ENCODE measurements at regions not wholly inside any gene's neighbourhood (a gene's known extent, or its start where the extent isn't known, plus 50 kb on each side); places are given as distances from the start of the nearest gene placed in this dataset.
"Not testable (repeated sequence)": the region's sequence is repeated elsewhere in the genome, so short reads cannot be mapped to it uniquely, and the experiment has no call there.

- H4K8ac ChIP-seq (ENCODE audit: low read depth, low read length), result no peak overlapping the region
- no peaks in the 10 kb centered on the region for H3K36me3 ChIP-seq (replicated peaks in 1 of 2; ENCODE audit: control insufficient read depth in 2 of 2, insufficient read depth in 2 of 2, low read length in 2 of 2)
- H3K4me3 ChIP-seq (ENCODE audit: low read length in 2 of 2), result no peak overlapping the region
- no peaks in the 10 kb centered on the region for H3K9me3 ChIP-seq (replicated peaks in 1 of 2; ENCODE audit: control insufficient read depth in 2 of 2, insufficient read depth in 1 of 2, low read depth in 1 of 2, low read length in 2 of 2)
- peaks cover 2 to 8% of the 10 kb centered on the region in 2 donors for H3K4me1 ChIP-seq (ENCODE audit: control insufficient read depth in 2 of 2, insufficient read depth in 1 of 2, low read depth in 1 of 2, low read length in 2 of 2)
- no peak overlapping the region for H2BK120ac ChIP-seq (ENCODE audit: low read depth, low read length)
- H3K27me3 ChIP-seq (ENCODE audit: control insufficient read depth in 3 of 3, insufficient read depth in 3 of 3, low read depth in 1 of 3, low read length in 3 of 3), result no peaks in the 10 kb centered on the region
- H3K4ac ChIP-seq (ENCODE audit: low read length), result no peak overlapping the region
- WGBS, 2 donors (ENCODE audit: extremely low coverage in 2 of 2, insufficient read length in 2 of 2, insufficient replicate concordance in 1 of 2), result no CpG with 5 or more reads among the region's 4 CpGs
- H2AFZ ChIP-seq (ENCODE audit: low read length), result no peak overlapping the region
- H3K9ac ChIP-seq (ENCODE audit: low read depth, low read length, poor library complexity), result no peak overlapping the region
- H2BK5ac ChIP-seq (ENCODE audit: low read length), result no peak overlapping the region
- no peak overlapping the region for H2BK15ac ChIP-seq (ENCODE audit: low read length)
- no peaks in the 10 kb centered on the region for H3K79me1 ChIP-seq (ENCODE audit: low read depth, low read length)
- H3K18ac ChIP-seq (ENCODE audit: low read length), result no peak overlapping the region
- no peak for DNase-seq (ENCODE audit: low spot score)
- no peak overlapping the region for H3K14ac ChIP-seq (ENCODE audit: low read length)
- H2AK5ac ChIP-seq (ENCODE audit: low read depth, low read length), result no peak overlapping the region
- no peak overlapping the region for H4K91ac ChIP-seq (ENCODE audit: low read depth, low read length, poor library complexity)
- H3K27ac ChIP-seq (replicated peaks; ENCODE audit: low read length), result no peak overlapping the region
- no peak overlapping the region for H3K4me2 ChIP-seq (ENCODE audit: insufficient read depth, low read length, poor library complexity, severe bottlenecking)
- no peak overlapping the region for H2BK12ac ChIP-seq (ENCODE audit: low read length)
- no peak overlapping the region for H3K23ac ChIP-seq (ENCODE audit: low read depth, low read length, poor library complexity)
These were observed 266.1 kb downstream of the MTERF1 start for GRCh38 chr7:91614431-91614830.

- no peak for DNase-seq (ENCODE audit: low spot score)
- Histone ChIP-seq H4K8ac (ENCODE audit: low read depth, low read length) (no peak overlapping the region), H3K23ac (ENCODE audit: low read depth, low read length, poor library complexity) (no peak overlapping the region), H3K4me1 (ENCODE audit: control insufficient read depth in 2 of 2, insufficient read depth in 1 of 2, low read depth in 1 of 2, low read length in 2 of 2) (peaks cover 0 to 8% of the 10 kb centered on the region in 2 donors), H4K91ac (ENCODE audit: low read depth, low read length, poor library complexity) (no peak overlapping the region), H3K4me2 (ENCODE audit: insufficient read depth, low read length, poor library complexity, severe bottlenecking) (no peak overlapping the region), H2BK120ac (ENCODE audit: low read depth, low read length) (no peak overlapping the region), H2BK5ac (ENCODE audit: low read length) (no peak overlapping the region), H3K9me3 (replicated peaks in 1 of 2; ENCODE audit: control insufficient read depth in 2 of 2, insufficient read depth in 1 of 2, low read depth in 1 of 2, low read length in 2 of 2) (no peaks in the 10 kb centered on the region), H3K14ac (ENCODE audit: low read length) (no peak overlapping the region), H3K79me1 (ENCODE audit: low read depth, low read length) (no peaks in the 10 kb centered on the region), H3K36me3 (replicated peaks in 1 of 2; ENCODE audit: control insufficient read depth in 2 of 2, insufficient read depth in 2 of 2, low read length in 2 of 2) (no peaks in the 10 kb centered on the region), H3K27ac (replicated peaks; ENCODE audit: low read length) (no peak overlapping the region), H2BK12ac (ENCODE audit: low read length) (no peak overlapping the region), H3K9ac (ENCODE audit: low read depth, low read length, poor library complexity) (no peak overlapping the region), H3K4ac (ENCODE audit: low read length) (no peak overlapping the region), H2AK5ac (ENCODE audit: low read depth, low read length) (no peak overlapping the region), H3K4me3 (ENCODE audit: low read length in 2 of 2) (no peak overlapping the region), H3K27me3 (ENCODE audit: control insufficient read depth in 3 of 3, insufficient read depth in 3 of 3, low read depth in 1 of 3, low read length in 3 of 3) (no peaks in the 10 kb centered on the region), H3K18ac (ENCODE audit: low read length) (no peak overlapping the region), H2AFZ (ENCODE audit: low read length) (peak overlapping the region; percentile 73), H2BK15ac (ENCODE audit: low read length) (no peak overlapping the region)
- WGBS, 2 donors (ENCODE audit: extremely low coverage in 2 of 2, insufficient read length in 2 of 2, insufficient replicate concordance in 1 of 2), result no CpG with 5 or more reads among the region's 6 CpGs
These were observed 261.4 kb downstream of the MTERF1 start for GRCh38 chr7:91618776-91619765.

GRCh38 chr7:91620827-91621226 lies 259.7 kb downstream of the MTERF1 start:
- H4K91ac ChIP-seq (ENCODE audit: low read depth, low read length, poor library complexity), result no peak overlapping the region
- H3K4me1 ChIP-seq (ENCODE audit: control insufficient read depth in 2 of 2, insufficient read depth in 1 of 2, low read depth in 1 of 2, low read length in 2 of 2), result peaks cover 0 to 8% of the 10 kb centered on the region in 2 donors
- no peaks in the 10 kb centered on the region for H3K9me3 ChIP-seq (replicated peaks in 1 of 2; ENCODE audit: control insufficient read depth in 2 of 2, insufficient read depth in 1 of 2, low read depth in 1 of 2, low read length in 2 of 2)
- no peak for DNase-seq (ENCODE audit: low spot score)
- no peak overlapping the region for H2AK5ac ChIP-seq (ENCODE audit: low read depth, low read length)
- H2BK12ac ChIP-seq (ENCODE audit: low read length), result no peak overlapping the region
- H2BK5ac ChIP-seq (ENCODE audit: low read length), result no peak overlapping the region
- H3K4ac ChIP-seq (ENCODE audit: low read length), result no peak overlapping the region
- no peak overlapping the region for H3K27ac ChIP-seq (replicated peaks; ENCODE audit: low read length)
- H3K4me3 ChIP-seq (ENCODE audit: low read length in 2 of 2), result no peak overlapping the region
- peak overlapping the region; percentile 24 for H2AFZ ChIP-seq (ENCODE audit: low read length)
- no peak overlapping the region for H3K18ac ChIP-seq (ENCODE audit: low read length)
- no peaks in the 10 kb centered on the region for H3K27me3 ChIP-seq (ENCODE audit: control insufficient read depth in 3 of 3, insufficient read depth in 3 of 3, low read depth in 1 of 3, low read length in 3 of 3)
- no peak overlapping the region for H2BK15ac ChIP-seq (ENCODE audit: low read length)
- no peak overlapping the region for H3K4me2 ChIP-seq (ENCODE audit: insufficient read depth, low read length, poor library complexity, severe bottlenecking)
- no peaks in the 10 kb centered on the region for H3K36me3 ChIP-seq (replicated peaks in 1 of 2; ENCODE audit: control insufficient read depth in 2 of 2, insufficient read depth in 2 of 2, low read length in 2 of 2)
- WGBS, 2 donors (ENCODE audit: extremely low coverage in 2 of 2, insufficient read length in 2 of 2, insufficient replicate concordance in 1 of 2), result no CpG with 5 or more reads among the region's 1 CpG
- no peak overlapping the region for H4K8ac ChIP-seq (ENCODE audit: low read depth, low read length)
- H3K9ac ChIP-seq (ENCODE audit: low read depth, low read length, poor library complexity), result no peak overlapping the region
- H3K14ac ChIP-seq (ENCODE audit: low read length), result no peak overlapping the region
- no peaks in the 10 kb centered on the region for H3K79me1 ChIP-seq (ENCODE audit: low read depth, low read length)
- no peak overlapping the region for H2BK120ac ChIP-seq (ENCODE audit: low read depth, low read length)
- no peak overlapping the region for H3K23ac ChIP-seq (ENCODE audit: low read depth, low read length, poor library complexity)

- no CpG with 5 or more reads among the region's 28 CpGs for WGBS, 2 donors (ENCODE audit: extremely low coverage in 2 of 2, insufficient read length in 2 of 2, insufficient replicate concordance in 1 of 2)
- not testable (repeated sequence) for H3K9me3 ChIP-seq (replicated peaks in 1 of 2; ENCODE audit: control insufficient read depth in 2 of 2, insufficient read depth in 1 of 2, low read depth in 1 of 2, low read length in 2 of 2); H3K4ac ChIP-seq (ENCODE audit: low read length)
These were observed 253.2 kb downstream of the MTERF1 start for GRCh38 chr7:91627324-91627723.

More at GRCh38 chr7:91627324-91627723, 253.2 kb downstream of the MTERF1 start:
- not testable (repeated sequence) for H2BK120ac ChIP-seq (ENCODE audit: low read depth, low read length); H3K4me2 ChIP-seq (ENCODE audit: insufficient read depth, low read length, poor library complexity, severe bottlenecking); H3K27ac ChIP-seq (replicated peaks; ENCODE audit: low read length); H3K18ac ChIP-seq (ENCODE audit: low read length); H4K8ac ChIP-seq (ENCODE audit: low read depth, low read length); DNase-seq (ENCODE audit: low spot score); H3K36me3 ChIP-seq (replicated peaks in 1 of 2; ENCODE audit: control insufficient read depth in 2 of 2, insufficient read depth in 2 of 2, low read length in 2 of 2); H2BK12ac ChIP-seq (ENCODE audit: low read length); H3K4me1 ChIP-seq (ENCODE audit: control insufficient read depth in 2 of 2, insufficient read depth in 1 of 2, low read depth in 1 of 2, low read length in 2 of 2); H3K9ac ChIP-seq (ENCODE audit: low read depth, low read length, poor library complexity); H3K79me1 ChIP-seq (ENCODE audit: low read depth, low read length); H2BK5ac ChIP-seq (ENCODE audit: low read length); H4K91ac ChIP-seq (ENCODE audit: low read depth, low read length, poor library complexity); H2BK15ac ChIP-seq (ENCODE audit: low read length); H3K23ac ChIP-seq (ENCODE audit: low read depth, low read length, poor library complexity); H2AFZ ChIP-seq (ENCODE audit: low read length); H2AK5ac ChIP-seq (ENCODE audit: low read depth, low read length); H3K4me3 ChIP-seq (ENCODE audit: low read length in 2 of 2); H3K14ac ChIP-seq (ENCODE audit: low read length); H3K27me3 ChIP-seq (ENCODE audit: control insufficient read depth in 3 of 3, insufficient read depth in 3 of 3, low read depth in 1 of 3, low read length in 3 of 3)
